ENCODE measurements at regions not wholly inside any gene's neighbourhood (a gene's known extent, or its start where the extent isn't known, plus 50 kb on each side); places are given as distances from the start of the nearest gene placed in this dataset.

DNA sequence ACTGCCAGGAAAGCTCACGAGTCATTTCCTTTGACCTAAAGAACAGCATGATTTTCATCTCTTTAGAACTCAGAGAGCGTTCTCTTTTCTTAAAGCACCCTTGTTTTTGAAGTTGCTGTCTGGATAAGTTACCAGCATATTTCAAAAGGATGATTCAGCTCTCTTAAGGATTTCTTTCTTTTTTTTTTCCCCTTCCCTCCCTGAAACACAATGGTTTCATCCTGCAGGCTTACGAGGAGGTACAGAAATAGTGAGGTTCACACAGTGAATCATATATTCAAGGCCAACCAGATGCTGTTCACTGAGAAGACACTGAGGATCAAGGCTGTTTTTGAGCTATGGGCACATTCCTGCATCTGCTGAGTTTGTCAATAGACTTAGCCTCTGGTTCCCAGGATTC is 257.2 kb downstream of the KIF4B start:
- no peaks in the 10 kb centered on the region for H3K36me3 Mint-ChIP-seq (ENCODE audit: low read depth, unreplicated experiment)
- peaks cover 3% of the 10 kb centered on the region for H3K27me3 Mint-ChIP-seq (ENCODE audit: low read depth, unreplicated experiment)
- peaks cover 7% of the 10 kb centered on the region for H3K4me1 Mint-ChIP-seq (ENCODE audit: low read depth, unreplicated experiment)
- Histone ChIP-seq H3K9me3 (ENCODE audit: insufficient read depth, low read depth, low read length) (no peaks in the 10 kb centered on the region), H4K20me1 (ENCODE audit: insufficient read depth, low read length) (no peaks in the 10 kb centered on the region), H3K9ac (ENCODE audit: low read length) (no peak overlapping the region), H3K27me3 (ENCODE audit: insufficient read depth, low read length) (no peaks in the 10 kb centered on the region), H3K4me3 (ENCODE audit: insufficient read depth, low read depth, low read length) (no peak overlapping the region), H3K4me1 (ENCODE audit: insufficient read depth, low read length) (no peaks in the 10 kb centered on the region), H2AFZ (ENCODE audit: low read depth, low read length) (no peak overlapping the region), H3K79me2 (ENCODE audit: insufficient read depth, low read length) (no peaks in the 10 kb centered on the region), H3K27ac (ENCODE audit: low read depth, low read length) (no peak overlapping the region), H3K36me3 (ENCODE audit: insufficient read depth, low read length) (no peaks in the 10 kb centered on the region), H3K4me2 (ENCODE audit: low read length) (no peak overlapping the region)
- FAIRE-seq (no peak), DNase-seq (ENCODE audit: low read depth) (no peak)
- H3K27ac Mint-ChIP-seq (ENCODE audit: unreplicated experiment), result no peak overlapping the region
- H3K9me3 Mint-ChIP-seq (ENCODE audit: unreplicated experiment), result no peaks in the 10 kb centered on the region
- H3K4me3 Mint-ChIP-seq (ENCODE audit: unreplicated experiment), result no peak overlapping the region
- TF ChIP-seq EZH2 (IDR thresholded peaks at IDR 0.05; ENCODE audit: insufficient read depth, low read length), result no peak
- TF ChIP-seq, protein P1, sequence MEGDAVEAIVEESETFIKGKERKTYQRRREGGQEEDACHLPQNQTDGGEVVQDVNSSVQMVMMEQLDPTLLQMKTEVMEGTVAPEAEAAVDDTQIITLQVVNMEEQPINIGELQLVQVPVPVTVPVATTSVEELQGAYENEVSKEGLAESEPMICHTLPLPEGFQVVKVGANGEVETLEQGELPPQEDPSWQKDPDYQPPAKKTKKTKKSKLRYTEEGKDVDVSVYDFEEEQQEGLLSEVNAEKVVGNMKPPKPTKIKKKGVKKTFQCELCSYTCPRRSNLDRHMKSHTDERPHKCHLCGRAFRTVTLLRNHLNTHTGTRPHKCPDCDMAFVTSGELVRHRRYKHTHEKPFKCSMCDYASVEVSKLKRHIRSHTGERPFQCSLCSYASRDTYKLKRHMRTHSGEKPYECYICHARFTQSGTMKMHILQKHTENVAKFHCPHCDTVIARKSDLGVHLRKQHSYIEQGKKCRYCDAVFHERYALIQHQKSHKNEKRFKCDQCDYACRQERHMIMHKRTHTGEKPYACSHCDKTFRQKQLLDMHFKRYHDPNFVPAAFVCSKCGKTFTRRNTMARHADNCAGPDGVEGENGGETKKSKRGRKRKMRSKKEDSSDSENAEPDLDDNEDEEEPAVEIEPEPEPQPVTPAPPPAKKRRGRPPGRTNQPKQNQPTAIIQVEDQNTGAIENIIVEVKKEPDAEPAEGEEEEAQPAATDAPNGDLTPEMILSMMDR (IDR thresholded peaks at IDR 0.05; ENCODE audit: insufficient read depth, low read depth, low read length), result no peak

DNA sequence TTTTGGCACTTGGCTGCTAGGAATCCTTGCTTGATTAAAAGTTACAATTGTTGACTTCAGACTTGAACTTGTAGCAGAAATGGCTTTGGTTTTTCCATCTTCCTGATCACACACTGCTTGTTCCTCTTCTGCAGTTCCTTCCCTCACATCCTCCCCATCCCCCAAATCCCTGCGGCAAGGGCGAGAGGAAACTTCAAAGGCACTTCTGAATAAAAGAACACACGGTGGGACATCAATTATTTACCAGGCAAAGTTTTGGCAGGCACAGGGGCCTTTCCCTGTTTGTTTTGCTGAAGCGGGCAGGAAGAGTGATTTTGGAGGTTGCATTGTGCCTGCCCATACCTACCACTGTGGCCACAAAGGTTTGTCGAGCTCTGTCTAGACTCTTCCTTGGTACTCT is 260.9 kb downstream of the KIF4B start:
- no peak overlapping the region for H3K4me2 ChIP-seq (ENCODE audit: low read length)
- no peak overlapping the region for H2AFZ ChIP-seq (ENCODE audit: low read depth, low read length)
- H3K79me2 ChIP-seq (ENCODE audit: insufficient read depth, low read length), result no peaks in the 10 kb centered on the region
- Mint-ChIP-seq H3K4me1 (ENCODE audit: low read depth, unreplicated experiment) (peaks cover 7% of the 10 kb centered on the region), H3K27me3 (ENCODE audit: low read depth, unreplicated experiment) (peaks cover 6% of the 10 kb centered on the region), H3K27ac (ENCODE audit: unreplicated experiment) (no peak overlapping the region), H3K36me3 (ENCODE audit: low read depth, unreplicated experiment) (no peaks in the 10 kb centered on the region), H3K4me3 (ENCODE audit: unreplicated experiment) (no peak overlapping the region), H3K9me3 (ENCODE audit: unreplicated experiment) (no peaks in the 10 kb centered on the region)
- H3K36me3 ChIP-seq (ENCODE audit: insufficient read depth, low read length), result no peaks in the 10 kb centered on the region
- H3K9ac ChIP-seq (ENCODE audit: low read length), result no peak overlapping the region
- no peak overlapping the region for H3K4me3 ChIP-seq (ENCODE audit: insufficient read depth, low read depth, low read length)
- no peak overlapping the region for H3K27ac ChIP-seq (ENCODE audit: low read depth, low read length)
- DNase-seq (ENCODE audit: low read depth) (no peak), FAIRE-seq (no peak)
- no peaks in the 10 kb centered on the region for H4K20me1 ChIP-seq (ENCODE audit: insufficient read depth, low read length)
- no peaks in the 10 kb centered on the region for H3K27me3 ChIP-seq (ENCODE audit: insufficient read depth, low read length)
- TF ChIP-seq EZH2 (IDR thresholded peaks at IDR 0.05; ENCODE audit: insufficient read depth, low read length), result no peak
- TF ChIP-seq, protein P1 (IDR thresholded peaks at IDR 0.05; ENCODE audit: insufficient read depth, low read depth, low read length), result no peak
- no peaks in the 10 kb centered on the region for H3K9me3 ChIP-seq (ENCODE audit: insufficient read depth, low read depth, low read length)
- H3K4me1 ChIP-seq (ENCODE audit: insufficient read depth, low read length), result no peaks in the 10 kb centered on the region

DNA sequence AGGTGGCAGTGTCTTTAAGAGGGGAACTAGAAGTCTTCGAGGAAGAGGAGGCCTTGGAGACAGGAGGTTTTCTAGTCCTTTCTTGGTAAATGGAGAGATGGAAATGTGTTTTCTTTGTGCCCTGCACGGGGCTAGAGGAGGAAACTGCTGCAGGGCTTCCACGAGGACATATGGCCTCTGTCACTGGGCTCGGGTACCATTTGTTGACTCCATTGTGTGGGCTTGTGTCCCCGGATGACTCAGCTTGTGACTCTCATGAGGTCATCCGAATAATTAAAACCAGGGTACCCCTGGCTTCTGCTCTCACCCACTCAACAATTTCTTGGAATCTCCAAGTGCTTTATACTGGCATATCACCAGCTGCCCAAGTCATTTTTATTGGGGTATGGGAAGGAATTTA is 261.7 kb downstream of the KIF4B start:
- peaks cover 6% of the 10 kb centered on the region for H3K4me1 Mint-ChIP-seq (ENCODE audit: low read depth, unreplicated experiment)
- H3K9me3 ChIP-seq (ENCODE audit: insufficient read depth, low read depth, low read length), result no peaks in the 10 kb centered on the region
- no peak for TF ChIP-seq EZH2 (IDR thresholded peaks at IDR 0.05; ENCODE audit: insufficient read depth, low read length)
- TF ChIP-seq, protein P1 (IDR thresholded peaks at IDR 0.05; ENCODE audit: insufficient read depth, low read depth, low read length), result no peak
- H4K20me1 ChIP-seq (ENCODE audit: insufficient read depth, low read length), result no peaks in the 10 kb centered on the region
- no peak overlapping the region for H3K9ac ChIP-seq (ENCODE audit: low read length)
- H3K4me2 ChIP-seq (ENCODE audit: low read length), result no peak overlapping the region
- FAIRE-seq, result no peak
- H3K27me3 Mint-ChIP-seq (ENCODE audit: low read depth, unreplicated experiment), result peaks cover 6% of the 10 kb centered on the region
- no peaks in the 10 kb centered on the region for H3K27me3 ChIP-seq (ENCODE audit: insufficient read depth, low read length)
- H3K4me3 Mint-ChIP-seq (ENCODE audit: unreplicated experiment), result no peak overlapping the region
- no peaks in the 10 kb centered on the region for H3K9me3 Mint-ChIP-seq (ENCODE audit: unreplicated experiment)
- H3K36me3 ChIP-seq (ENCODE audit: insufficient read depth, low read length), result no peaks in the 10 kb centered on the region
- no peak for DNase-seq (ENCODE audit: low read depth)
- H2AFZ ChIP-seq (ENCODE audit: low read depth, low read length), result no peak overlapping the region
- H3K4me1 ChIP-seq (ENCODE audit: insufficient read depth, low read length), result no peaks in the 10 kb centered on the region
- H3K27ac ChIP-seq (ENCODE audit: low read depth, low read length), result no peak overlapping the region
- no peaks in the 10 kb centered on the region for H3K36me3 Mint-ChIP-seq (ENCODE audit: low read depth, unreplicated experiment)
- H3K27ac Mint-ChIP-seq (ENCODE audit: unreplicated experiment), result no peak overlapping the region
- H3K79me2 ChIP-seq (ENCODE audit: insufficient read depth, low read length), result no peaks in the 10 kb centered on the region
- no peak overlapping the region for H3K4me3 ChIP-seq (ENCODE audit: insufficient read depth, low read depth, low read length)

All from astrocyte (in vitro differentiated cells and primary cell).